Colonic mucosa (tissue), 4 donors: ENCODE measurements at regions not wholly inside any gene's neighbourhood (a gene's known extent, or its start where the extent isn't known, plus 50 kb on each side); places are given as distances from the start of the nearest gene placed in this dataset.

ENCODE experiments used
- DNase-seq: peaks from one replicate; pipeline ENCODE4 v3.0.0-alpha.2; 2020
- H3K27ac ChIP-seq: fragments of 200-600 bp; one replicate; pipeline ENCODE4 v1.8.0; 2021
- H3K27me3 ChIP-seq: fragments of 200-600 bp; one replicate; pipeline ENCODE4 v1.8.0; 2021
- H3K36me3 ChIP-seq: fragments of 200-600 bp; one replicate; pipeline ENCODE4 v1.8.0; 2021
- H3K4me1 ChIP-seq: fragments of 200-600 bp; one replicate; pipeline ENCODE4 v1.8.0; 2021; ENCODE audit warnings: mild to moderate bottlenecking
- H3K4me3 ChIP-seq: fragments of 200-600 bp; one replicate; pipeline ENCODE4 v1.8.0; 2021
- H3K9ac ChIP-seq, 2 donors: one replicate each; pipeline ENCODE4 v1.7.0; 2013; ENCODE audit warnings: control low read depth in 2 of 2, low read depth in 2 of 2, low read length in 2 of 2
- H3K9me3 ChIP-seq: fragments of 200-600 bp; one replicate; pipeline ENCODE4 v1.8.0; 2021
- intact Hi-C: fragments of 100-400 bp; cut with DNase I; formaldehyde crosslinking; loops from one replicate; pipeline ENCODE4 v1.14.1; 2022
- TF ChIP-seq, protein P1 (sequence below): fragments of 200-600 bp; IDR thresholded peaks from one replicate; pipeline ENCODE4 v1.8.0; 2022; ENCODE audit warnings: antibody characterized with exemption, mild to moderate bottlenecking
- donor health status: healthy.
- donor health status: DM: no; HTN: no; CAD: no.
- donor health status: DM: no; HTN: no; CAD: no.

DNA sequence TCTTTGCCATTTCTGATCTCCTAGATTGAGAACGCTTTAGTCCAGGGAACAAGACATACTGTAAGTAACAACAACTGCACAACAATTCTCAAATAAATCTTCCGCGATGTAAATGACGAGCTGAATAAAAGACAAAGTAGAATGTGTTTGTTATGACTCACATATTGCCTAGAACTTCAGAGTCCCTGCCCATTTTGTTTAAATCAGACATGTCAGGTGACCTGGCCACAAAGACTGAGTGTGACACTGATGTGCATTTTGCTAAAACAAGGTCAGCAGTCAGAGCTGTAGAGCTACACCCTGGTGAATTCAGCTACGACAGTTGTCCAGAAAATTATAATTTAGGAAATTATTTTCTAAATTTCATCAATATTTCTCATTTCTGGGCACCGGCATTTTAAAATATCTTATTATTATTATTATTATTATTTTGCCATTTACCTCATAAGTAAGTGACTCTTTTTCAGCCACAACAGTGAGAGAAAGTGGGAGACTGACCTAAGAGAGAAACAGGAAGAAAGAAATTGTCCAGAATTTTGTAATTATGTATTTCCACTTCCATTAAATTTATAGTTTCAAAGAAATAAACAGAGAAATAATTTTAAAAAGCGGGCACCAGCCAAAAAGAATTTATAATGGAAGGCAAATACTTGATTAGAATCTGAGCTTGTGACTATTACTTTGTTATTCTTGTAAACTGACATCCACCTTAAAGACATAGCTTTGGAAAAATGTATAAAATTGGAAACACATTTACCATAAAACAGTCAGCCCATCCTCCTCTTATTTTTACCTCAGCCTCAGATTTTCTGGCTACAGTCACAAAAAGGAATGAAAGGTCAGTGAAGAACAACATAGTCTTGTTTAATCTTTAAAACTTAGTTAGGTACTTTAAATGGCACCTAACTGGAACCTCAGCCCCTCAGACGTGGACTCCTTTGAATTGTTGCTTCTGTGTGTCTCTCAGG is 157.0 kb upstream of the CITED2 start:
- H3K27ac ChIP-seq, result no peak overlapping the region
- TF ChIP-seq, protein P1, sequence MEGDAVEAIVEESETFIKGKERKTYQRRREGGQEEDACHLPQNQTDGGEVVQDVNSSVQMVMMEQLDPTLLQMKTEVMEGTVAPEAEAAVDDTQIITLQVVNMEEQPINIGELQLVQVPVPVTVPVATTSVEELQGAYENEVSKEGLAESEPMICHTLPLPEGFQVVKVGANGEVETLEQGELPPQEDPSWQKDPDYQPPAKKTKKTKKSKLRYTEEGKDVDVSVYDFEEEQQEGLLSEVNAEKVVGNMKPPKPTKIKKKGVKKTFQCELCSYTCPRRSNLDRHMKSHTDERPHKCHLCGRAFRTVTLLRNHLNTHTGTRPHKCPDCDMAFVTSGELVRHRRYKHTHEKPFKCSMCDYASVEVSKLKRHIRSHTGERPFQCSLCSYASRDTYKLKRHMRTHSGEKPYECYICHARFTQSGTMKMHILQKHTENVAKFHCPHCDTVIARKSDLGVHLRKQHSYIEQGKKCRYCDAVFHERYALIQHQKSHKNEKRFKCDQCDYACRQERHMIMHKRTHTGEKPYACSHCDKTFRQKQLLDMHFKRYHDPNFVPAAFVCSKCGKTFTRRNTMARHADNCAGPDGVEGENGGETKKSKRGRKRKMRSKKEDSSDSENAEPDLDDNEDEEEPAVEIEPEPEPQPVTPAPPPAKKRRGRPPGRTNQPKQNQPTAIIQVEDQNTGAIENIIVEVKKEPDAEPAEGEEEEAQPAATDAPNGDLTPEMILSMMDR, result no peak
- H3K4me1 ChIP-seq, result peaks cover 16% of the 10 kb centered on the region
- no peak overlapping the region for H3K4me3 ChIP-seq
- H3K27me3 ChIP-seq, result no peaks in the 10 kb centered on the region
- no peaks in the 10 kb centered on the region for H3K9me3 ChIP-seq
- no peak overlapping the region for H3K9ac ChIP-seq
- intact Hi-C loops, result loop anchor here (5.0 to 10.0 kb wide), 2 partner anchors 154 to 313 kb away; no protein-coding TSS in a partner anchor
- no peaks in the 10 kb centered on the region for H3K36me3 ChIP-seq
- DNase-seq, result no peak

GRCh38 chr6:139530561-139530960 is 156.1 kb upstream of the CITED2 start:
- Histone ChIP-seq H3K9me3 (no peaks in the 10 kb centered on the region), H3K27ac (no peak overlapping the region), H3K36me3 (no peaks in the 10 kb centered on the region), H3K4me3 (no peak overlapping the region), H3K9ac (no peak overlapping the region), H3K4me1 (peaks cover 10% of the 10 kb centered on the region), H3K27me3 (no peaks in the 10 kb centered on the region)
- DNase-seq, result no peak
- TF ChIP-seq, protein P1, result no peak
- intact Hi-C loops, result loop anchor here (5.0 to 10.0 kb wide), 2 partner anchors 153 to 314 kb away; no protein-coding TSS in a partner anchor

GRCh38 chr6:139529420-139529819 is 155.0 kb upstream of the CITED2 start:
- no peaks in the 10 kb centered on the region for H3K9me3 ChIP-seq
- intact Hi-C loops, result no loop called here
- H3K27me3 ChIP-seq, result no peaks in the 10 kb centered on the region
- TF ChIP-seq, protein P1, result no peak
- no peak overlapping the region for H3K4me3 ChIP-seq
- H3K27ac ChIP-seq, result no peak overlapping the region
- DNase-seq, result no peak
- no peaks in the 10 kb centered on the region for H3K36me3 ChIP-seq
- peaks cover 10% of the 10 kb centered on the region for H3K4me1 ChIP-seq
- no peak overlapping the region for H3K9ac ChIP-seq

DNA sequence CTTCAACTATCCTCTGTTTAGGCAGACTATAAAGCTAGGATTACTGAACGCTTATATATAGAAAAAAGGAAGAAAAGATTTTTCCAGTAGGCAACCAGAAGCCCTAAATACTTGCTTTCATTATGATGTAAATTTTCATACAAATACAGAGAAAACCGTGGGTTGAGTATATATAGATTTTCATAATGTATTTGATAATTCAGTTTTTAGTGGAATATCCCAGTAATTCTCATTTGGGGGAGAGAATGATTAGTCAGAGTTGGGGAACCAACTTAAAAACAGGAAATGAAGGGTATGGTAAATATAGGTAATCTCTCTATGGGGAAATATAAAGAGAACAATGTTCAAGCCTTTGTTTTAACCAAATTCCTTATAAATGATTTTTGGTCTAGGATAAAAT is 154.0 kb upstream of the CITED2 start:
- Histone ChIP-seq H3K4me1 (peaks cover 4% of the 10 kb centered on the region), H3K9ac (no peak overlapping the region), H3K4me3 (no peak overlapping the region), H3K36me3 (no peaks in the 10 kb centered on the region), H3K9me3 (no peaks in the 10 kb centered on the region), H3K27me3 (no peaks in the 10 kb centered on the region), H3K27ac (no peak overlapping the region)
- TF ChIP-seq, protein P1, result no peak
- intact Hi-C loops, result no loop called here
- DNase-seq, result no peak

DNA sequence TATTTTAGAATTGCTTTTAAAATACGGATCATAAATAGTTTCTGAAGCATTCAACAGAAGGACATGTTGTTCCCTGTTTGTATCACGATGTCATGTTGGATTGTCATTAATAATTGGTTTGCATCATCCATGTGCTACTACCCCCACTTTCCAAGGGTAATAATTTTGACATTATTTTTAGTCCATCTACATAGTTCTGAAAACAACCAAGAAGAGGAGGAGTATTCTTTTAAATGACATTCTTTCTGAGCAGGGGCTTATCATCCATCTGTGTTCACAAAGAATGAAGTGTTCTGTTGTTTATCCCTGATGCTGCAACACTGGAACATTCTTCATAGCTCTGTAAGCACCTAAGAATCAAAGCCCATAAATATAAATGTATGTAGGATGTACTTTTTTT is 151.0 kb upstream of the CITED2 start:
- no peaks in the 10 kb centered on the region for H3K27me3 ChIP-seq
- no peaks in the 10 kb centered on the region for H3K9me3 ChIP-seq
- H3K27ac ChIP-seq, result no peak overlapping the region

More for the DNA sequence above, 151.0 kb upstream of the CITED2 start:
- no peak for DNase-seq
- Histone ChIP-seq H3K4me1 (no peaks in the 10 kb centered on the region), H3K9ac (no peak overlapping the region), H3K36me3 (no peaks in the 10 kb centered on the region), H3K4me3 (no peak overlapping the region)
- TF ChIP-seq, protein P1, result no peak
- intact Hi-C loops, result no loop called here
